CD1c-positive myeloid dendritic cell (primary cell): ENCODE measurements at regions not wholly inside any gene's neighbourhood (a gene's known extent, or its start where the extent isn't known, plus 50 kb on each side); places are given as distances from the start of the nearest gene placed in this dataset.
A peak's percentile ranks its signal among the peaks of the same experiment; 100 is the strongest.

Experiments
- DNase-seq: peaks from one replicate; pipeline ENCODE4 v3.0.0-alpha.2; 2016; ENCODE audit errors: extremely low spot score

DNA sequence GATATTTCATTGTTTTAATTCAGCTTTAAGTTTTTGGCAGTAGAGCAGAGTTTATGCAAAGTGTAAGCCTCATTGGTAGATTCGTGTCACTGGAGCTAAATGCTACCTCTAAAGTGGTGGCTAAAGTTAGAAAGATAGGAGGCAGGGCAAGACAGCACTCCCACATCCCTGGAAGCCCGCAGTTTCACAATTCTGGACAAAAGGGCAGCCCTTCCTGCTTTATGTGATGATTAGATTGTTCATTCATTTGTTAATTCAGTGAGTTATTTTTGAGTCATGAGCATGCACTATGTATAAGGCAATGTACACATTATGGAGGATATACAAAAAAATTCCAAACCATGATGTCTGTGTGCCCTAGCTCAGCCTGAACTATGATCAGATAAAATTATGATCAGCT lies 52.1 kb upstream of the EIF3M start:
- DNase-seq: peak; percentile 17

DNA sequence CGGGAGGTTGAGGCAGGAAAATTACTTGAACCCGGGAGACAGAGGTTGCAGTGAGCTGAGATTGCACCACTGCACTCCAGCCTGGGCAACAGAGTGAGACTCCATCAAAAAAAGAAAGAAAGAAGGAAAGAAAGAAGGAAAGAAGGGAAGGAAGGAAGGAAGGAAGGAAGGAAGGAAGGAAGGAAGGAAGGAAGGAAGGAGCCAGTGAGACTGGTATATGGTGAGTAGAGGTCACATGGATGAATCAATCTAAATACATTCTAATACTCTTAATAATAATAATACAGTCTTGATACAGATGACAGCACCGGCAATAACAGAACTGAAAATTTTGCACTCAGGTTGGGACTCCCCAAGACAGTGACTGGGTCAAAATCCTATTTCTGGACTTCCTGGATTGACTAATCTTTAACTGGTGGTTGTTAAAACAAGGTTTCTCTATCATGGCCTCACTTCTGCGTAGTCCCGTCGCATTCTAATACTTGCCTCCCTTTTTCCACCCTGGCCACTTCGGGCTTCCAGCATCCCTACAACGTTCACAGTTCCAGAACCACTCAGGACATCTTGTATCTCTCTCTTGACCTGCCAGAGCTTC lies 53.5 kb upstream of the EIF3M start:
- DNase-seq: peak; percentile 28

DNA sequence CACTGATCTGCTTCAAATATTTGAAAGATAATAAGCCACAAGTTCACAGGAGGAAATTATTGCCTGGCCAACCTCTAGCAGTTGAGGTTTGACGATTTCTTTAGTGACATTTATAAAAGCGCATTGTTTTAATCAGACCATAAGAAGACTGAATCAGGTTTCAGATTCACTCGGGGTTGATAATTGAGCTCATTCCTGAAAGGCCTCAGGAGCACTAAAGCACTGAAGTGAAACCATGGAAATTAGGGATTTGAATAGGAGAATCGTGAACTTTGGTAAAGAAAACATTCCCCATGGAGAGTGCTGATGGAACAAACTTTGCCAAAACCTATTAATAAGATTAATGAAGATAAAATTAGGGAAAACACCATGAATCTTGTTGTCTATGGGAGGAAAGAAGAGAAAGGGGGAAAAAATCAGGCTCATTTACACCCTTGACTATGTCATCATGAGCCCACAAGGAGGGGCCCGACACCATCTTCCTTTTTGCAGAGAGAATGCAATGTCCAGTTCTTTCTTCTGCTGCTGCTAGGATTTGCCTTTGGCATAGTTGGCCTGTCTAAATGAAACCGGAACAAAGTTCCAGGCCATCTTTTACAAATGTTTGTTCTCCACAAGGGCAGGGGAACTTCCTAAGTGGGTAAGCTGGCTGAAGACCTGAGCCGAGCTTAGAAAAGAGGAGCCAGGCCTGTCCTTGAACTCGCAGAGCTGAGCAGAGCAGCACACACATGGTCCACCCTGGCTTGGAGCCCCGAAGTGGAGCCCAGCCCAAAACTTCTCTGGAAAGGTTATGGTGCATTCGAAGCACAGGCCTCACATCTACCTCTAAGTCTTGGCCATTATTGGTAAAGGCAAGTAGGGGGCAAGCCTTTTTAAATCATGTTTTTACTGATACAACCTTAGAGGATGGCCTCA lies 56.1 kb upstream of the EIF3M start:
- no peak for DNase-seq

DNA sequence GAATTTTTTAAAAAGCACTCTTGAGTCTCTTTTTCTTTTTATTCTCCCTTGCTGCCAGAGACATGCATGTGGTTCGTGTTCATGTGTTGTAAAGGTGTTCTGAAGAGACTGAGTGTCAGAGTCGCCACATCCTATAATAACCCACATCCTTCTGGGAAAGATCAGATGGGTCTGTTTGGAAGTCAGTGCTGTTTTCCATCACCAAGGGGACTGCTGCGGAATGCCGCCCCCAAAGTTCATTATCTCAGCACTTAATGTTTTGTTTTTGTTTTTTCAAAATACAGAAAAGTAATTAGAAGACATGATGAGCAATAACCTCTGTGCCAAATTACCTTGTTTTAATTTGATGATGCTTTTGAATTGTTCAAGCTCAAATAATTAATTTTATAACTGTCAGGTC lies 56.9 kb upstream of the EIF3M start:
- DNase-seq: no peak

DNA sequence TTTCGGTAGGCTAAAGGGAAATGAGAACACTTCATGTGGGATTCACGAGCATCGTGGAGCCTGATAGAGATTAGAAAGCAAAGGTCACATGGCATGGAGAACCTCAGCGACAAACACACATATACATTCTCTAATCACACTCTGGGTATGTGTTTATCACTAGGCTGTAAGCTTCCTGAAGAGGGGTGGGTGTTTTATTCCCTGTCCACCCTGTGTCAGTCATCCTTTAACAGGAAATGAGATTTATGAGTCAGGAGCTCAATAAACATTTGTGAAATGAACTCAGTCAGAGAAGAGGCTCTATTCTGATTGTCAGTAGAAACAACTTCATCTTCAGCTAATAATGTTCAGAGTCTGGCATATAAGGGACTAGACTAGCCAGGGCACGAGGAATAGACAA lies 71.7 kb upstream of the EIF3M start:
- DNase-seq: peak; percentile 7

DNA sequence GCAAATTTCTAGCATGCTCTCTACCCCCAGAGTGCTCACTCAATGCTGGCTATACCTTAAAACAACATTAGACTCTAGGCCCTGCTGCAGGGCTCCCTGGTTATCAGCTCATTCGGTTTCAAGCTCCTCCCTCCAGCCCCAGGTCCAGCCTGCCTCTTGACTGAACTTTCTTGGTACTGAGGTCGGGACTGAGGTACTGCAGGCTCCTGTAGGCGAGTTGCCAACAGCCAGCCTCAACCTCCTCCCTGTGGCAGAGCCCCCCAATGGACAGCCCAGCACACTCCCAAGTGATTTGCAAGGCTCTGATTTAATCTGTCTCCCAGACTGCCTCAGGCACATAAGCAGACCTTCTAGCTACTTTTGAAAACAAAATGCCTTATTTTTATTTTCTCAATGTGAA lies 73.6 kb upstream of the EIF3M start:
- DNase-seq: no peak

DNA sequence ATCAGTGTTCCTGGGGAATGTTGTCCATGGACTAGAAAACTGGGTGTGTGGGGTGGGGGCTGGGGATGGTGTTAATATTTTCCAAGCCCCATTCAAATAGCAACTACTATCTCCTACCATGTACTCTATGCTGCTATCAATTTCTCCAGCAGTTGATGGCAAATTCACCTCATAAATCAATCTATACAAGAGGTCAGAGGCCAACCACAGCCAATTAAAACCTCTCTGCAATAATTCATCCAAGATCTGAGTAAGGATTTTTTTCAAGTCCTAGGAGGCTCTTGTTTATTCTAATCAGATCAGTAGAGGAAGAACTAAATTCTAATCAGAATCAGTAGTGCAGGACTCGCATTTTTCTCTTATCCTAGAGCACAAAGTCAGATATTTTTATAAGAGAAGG lies 73.4 kb upstream of the WT1 start:
- no peak for DNase-seq

DNA sequence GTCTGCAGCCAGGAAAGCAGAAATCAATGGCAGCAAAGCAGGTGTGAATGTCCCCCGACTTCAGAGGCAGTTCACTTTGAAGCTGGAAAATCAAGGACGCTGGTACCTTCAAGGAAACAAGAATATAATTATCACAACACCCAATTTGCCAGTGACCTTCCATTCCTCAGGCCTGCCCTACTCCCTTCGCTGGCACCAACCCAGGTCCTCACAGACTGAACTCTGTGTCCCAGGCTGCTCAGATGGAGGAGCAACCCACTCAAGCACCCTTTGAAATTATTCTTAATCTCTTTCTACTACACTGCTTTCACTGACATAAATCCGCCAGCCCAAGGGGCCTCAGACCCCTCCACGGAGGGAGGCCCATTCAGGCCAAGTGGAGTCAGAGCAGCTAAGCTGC lies 64.7 kb upstream of the WT1 start:
- DNase-seq: no peak

DNA sequence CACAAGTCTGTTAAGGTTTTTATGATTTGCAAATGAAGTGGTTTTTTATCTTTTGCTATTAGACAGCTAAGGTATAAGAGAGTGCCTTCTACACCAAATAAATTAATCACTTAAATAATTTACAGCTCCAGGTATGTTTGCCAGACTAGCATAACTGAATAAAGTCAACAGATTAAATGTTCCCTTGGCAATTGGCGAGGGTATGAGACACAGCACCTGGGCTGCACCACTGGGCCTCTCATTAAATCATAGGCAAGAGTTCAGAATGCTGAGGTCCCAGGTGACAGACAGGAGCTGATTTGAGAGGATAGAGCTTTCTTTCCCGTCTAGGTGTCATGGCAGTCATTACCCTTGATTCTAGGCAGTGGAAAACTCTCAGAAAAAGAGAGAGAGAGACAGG lies 62.6 kb upstream of the WT1 start:
- DNase-seq: no peak

DNA sequence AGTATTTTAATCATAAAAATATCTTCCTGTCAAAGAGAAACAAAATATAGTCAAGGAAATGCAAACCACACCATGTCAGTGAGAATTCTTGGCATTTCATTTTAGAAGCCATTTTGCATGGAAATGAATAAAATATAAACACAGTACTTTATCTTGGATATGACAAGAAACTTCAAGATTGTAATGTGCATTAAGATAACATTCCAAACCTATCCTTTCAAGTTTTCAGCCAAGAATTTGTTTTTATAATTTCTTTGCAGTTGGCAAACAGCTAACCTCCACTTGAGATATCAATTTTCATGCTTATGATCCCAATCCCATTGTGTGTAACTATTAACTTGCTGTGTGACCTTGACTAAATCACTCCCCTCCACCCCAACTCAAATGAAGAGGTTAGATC lies 59.3 kb upstream of the WT1 start:
- DNase-seq: no peak

DNA sequence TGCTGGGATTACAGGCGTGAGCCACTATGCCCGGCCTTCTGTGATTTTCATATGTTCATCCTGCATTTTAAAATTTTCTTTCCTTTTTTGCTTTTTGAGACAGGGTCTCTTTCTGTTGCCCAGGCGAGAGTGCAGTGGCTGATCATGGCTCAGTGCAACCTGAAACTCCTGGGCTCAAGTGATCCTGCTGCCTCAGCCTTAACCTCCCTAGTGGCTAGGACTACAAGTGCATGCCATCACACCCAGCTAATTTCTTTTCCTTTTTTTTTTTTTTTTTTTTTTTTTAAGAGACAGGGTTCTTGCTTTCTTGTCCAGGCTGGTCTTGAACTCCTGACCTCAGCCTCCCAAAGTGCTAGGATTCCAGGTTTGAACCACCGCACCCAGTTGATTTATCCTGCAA lies 54.1 kb upstream of the WT1 start:
- no peak for DNase-seq

DNA sequence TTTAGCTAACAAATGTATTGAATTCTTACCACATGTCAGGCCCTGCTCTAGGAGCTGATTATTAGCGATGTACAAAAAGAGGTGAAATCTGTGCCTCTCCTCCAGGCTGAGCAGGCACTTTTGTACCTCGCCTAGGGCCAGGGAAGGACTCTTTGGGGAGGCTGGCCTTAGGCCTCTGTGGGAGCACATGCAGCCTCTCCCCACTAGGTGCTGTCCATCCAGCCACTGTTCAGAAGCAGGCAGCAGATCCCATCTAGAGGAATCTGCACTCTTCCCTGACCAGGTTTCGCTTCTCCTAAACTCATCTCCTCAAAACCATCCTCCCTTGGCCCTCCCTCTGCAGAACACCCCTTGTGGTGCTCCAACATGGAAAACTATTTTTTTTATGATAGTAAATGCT lies 51.9 kb upstream of the WT1 start:
- peak; percentile 2 for DNase-seq

DNA sequence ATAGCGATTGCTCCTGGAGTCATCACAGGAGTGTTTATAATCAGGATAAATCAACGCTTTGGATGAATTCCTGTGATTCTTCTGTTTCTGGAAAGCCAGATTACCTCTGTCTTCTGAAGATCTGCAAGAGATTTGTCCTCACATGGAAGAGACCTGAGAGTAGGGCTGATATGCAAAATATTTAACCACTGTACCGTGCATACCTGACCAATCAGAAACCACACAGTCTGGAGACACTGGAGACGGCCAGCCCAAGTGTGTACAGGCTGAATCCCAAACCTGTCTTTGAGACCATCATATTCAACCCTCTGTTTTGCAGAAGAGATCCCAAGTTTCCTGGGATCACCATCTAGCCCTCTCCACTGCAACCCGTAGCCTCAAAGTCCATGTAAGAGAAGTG lies 50.4 kb upstream of the WT1 start:
- no peak for DNase-seq
